Mesenchymal stem cell (in vitro differentiated cells and primary cell): ENCODE measurements at regions not wholly inside any gene's neighbourhood (a gene's known extent, or its start where the extent isn't known, plus 50 kb on each side); places are given as distances from the start of the nearest gene placed in this dataset.

ENCODE experiments used
- DNase-seq: peaks from one replicate; pipeline ENCODE4 v3.0.0-alpha.2; 2013
- H2AFZ ChIP-seq: one replicate; pipeline ENCODE4 v1.6.1; 2013; ENCODE audit warnings: low read depth, mild to moderate bottlenecking, control low read depth, inconsistent platforms, low read length, moderate library complexity
- H2AK5ac ChIP-seq: 2 replicates; pipeline ENCODE4 v1.6.1; 2013; ENCODE audit warnings: low read length, moderate library complexity, mild to moderate bottlenecking, inconsistent platforms; ENCODE audit not compliant: severe bottlenecking
- H2BK120ac ChIP-seq: one replicate; pipeline ENCODE4 v1.6.1; 2013; ENCODE audit warnings: low read depth, mild to moderate bottlenecking, inconsistent platforms, low read length, moderate library complexity
- H2BK12ac ChIP-seq, 2 experiments: one replicate each; pipeline ENCODE4 v1.6.1; 2013; ENCODE audit warnings: inconsistent platforms in 2 of 2, low read length in 2 of 2, mild to moderate bottlenecking in 2 of 2, moderate library complexity in 2 of 2, control low read depth in 1 of 2
- H2BK15ac ChIP-seq: one replicate; pipeline ENCODE4 v1.6.1; 2013; ENCODE audit warnings: mild to moderate bottlenecking, low read depth, inconsistent platforms; ENCODE audit not compliant: poor library complexity, severe bottlenecking
- H2BK5ac ChIP-seq: 2 replicates; pipeline ENCODE4 v1.6.1; 2013; ENCODE audit warnings: low read depth, mild to moderate bottlenecking, low read length, control low read depth, inconsistent platforms; ENCODE audit not compliant: poor library complexity, severe bottlenecking
- H3K14ac ChIP-seq, 2 experiments: one replicate each; pipeline ENCODE4 v1.6.1; 2013; ENCODE audit warnings: inconsistent platforms in 2 of 2, low read length in 2 of 2, control low read depth in 1 of 2, mild to moderate bottlenecking in 1 of 2, moderate library complexity in 1 of 2
- H3K18ac ChIP-seq, 2 experiments: one replicate each; pipeline ENCODE4 v1.6.1; 2013; ENCODE audit warnings: inconsistent platforms in 2 of 2, low read length in 2 of 2, control low read depth in 1 of 2, low read depth in 1 of 2, mild to moderate bottlenecking in 1 of 2
- H3K23ac ChIP-seq, 2 experiments: one replicate each; pipeline ENCODE4 v1.6.1; 2013; ENCODE audit warnings: inconsistent platforms in 2 of 2, low read length in 2 of 2, mild to moderate bottlenecking in 2 of 2, moderate library complexity in 2 of 2, control low read depth in 1 of 2
- H3K27ac ChIP-seq: 2 replicates; pipeline ENCODE4 v1.5.1; 2013; ENCODE audit warnings: mild to moderate bottlenecking, moderate library complexity, low read length, control low read depth, inconsistent platforms; ENCODE audit not compliant: poor library complexity, severe bottlenecking
- H3K27me3 ChIP-seq, 2 experiments: 2 replicates each; pipeline versions ENCODE4 v1.6.1 to v1.7.0; 2013; ENCODE audit warnings: low read length in 2 of 2, mild to moderate bottlenecking in 2 of 2, moderate library complexity in 2 of 2, control low read depth in 1 of 2, inconsistent platforms in 1 of 2; ENCODE audit not compliant: control insufficient read depth in 1 of 2, insufficient read depth in 1 of 2
- H3K36me3 ChIP-seq, 2 experiments: 2 replicates each; pipeline versions ENCODE4 v1.6.1 to v1.7.0; 2013; ENCODE audit warnings: low read length in 2 of 2, control low read depth in 1 of 2, inconsistent platforms in 1 of 2, low read depth in 1 of 2, mild to moderate bottlenecking in 1 of 2; ENCODE audit not compliant: insufficient read depth in 2 of 2, control insufficient read depth in 1 of 2
- H3K4ac ChIP-seq, 2 experiments: one replicate each; pipeline ENCODE4 v1.6.1; 2013; ENCODE audit warnings: inconsistent platforms in 2 of 2, low read length in 2 of 2, mild to moderate bottlenecking in 2 of 2, moderate library complexity in 2 of 2, control low read depth in 1 of 2, low read depth in 1 of 2
- H3K4me1 ChIP-seq: 2 replicates; pipeline ENCODE4 v1.6.1; 2013; ENCODE audit warnings: low read depth, low read length, control low read depth; ENCODE audit not compliant: control insufficient read depth, insufficient read depth
- H3K4me2 ChIP-seq: 2 replicates; pipeline ENCODE4 v1.6.1; 2013; ENCODE audit warnings: low read length, mild to moderate bottlenecking, inconsistent platforms; ENCODE audit not compliant: poor library complexity, severe bottlenecking
- H3K4me3 ChIP-seq, 2 experiments: 2 replicates each; pipeline versions ENCODE4 v1.5.1 to v1.7.0; 2013; ENCODE audit warnings: low read length in 2 of 2, mild to moderate bottlenecking in 2 of 2, control low read depth in 1 of 2, low read depth in 1 of 2; ENCODE audit not compliant: insufficient read depth in 1 of 2
- H3K79me1 ChIP-seq: replicated peaks from 2 replicates; pipeline ENCODE4 v1.6.1; 2013; ENCODE audit warnings: mild to moderate bottlenecking, control low read depth, low read length, inconsistent platforms; ENCODE audit not compliant: poor library complexity, severe bottlenecking
- H3K9ac ChIP-seq: 2 replicates; pipeline ENCODE4 v1.7.0; 2013; ENCODE audit warnings: mild to moderate bottlenecking, low read length, moderate library complexity
- H3K9me3 ChIP-seq: 2 replicates; pipeline ENCODE4 v1.7.0; 2013; ENCODE audit warnings: mild to moderate bottlenecking, low read length; ENCODE audit not compliant: control insufficient read depth
- H4K8ac ChIP-seq: one replicate; pipeline ENCODE4 v1.6.1; 2013; ENCODE audit warnings: inconsistent platforms, mild to moderate bottlenecking, low read length, moderate library complexity
- H4K91ac ChIP-seq: one replicate; pipeline ENCODE4 v1.6.1; 2013; ENCODE audit warnings: mild to moderate bottlenecking, low read length, inconsistent platforms
- WGBS: methylation state at CpG from one replicate; pipeline ENCODE4 v1.1.7; 2013; ENCODE audit warnings: mixed read lengths; 5-methylcytosine and 5-hydroxymethylcytosine counted together

DNA sequence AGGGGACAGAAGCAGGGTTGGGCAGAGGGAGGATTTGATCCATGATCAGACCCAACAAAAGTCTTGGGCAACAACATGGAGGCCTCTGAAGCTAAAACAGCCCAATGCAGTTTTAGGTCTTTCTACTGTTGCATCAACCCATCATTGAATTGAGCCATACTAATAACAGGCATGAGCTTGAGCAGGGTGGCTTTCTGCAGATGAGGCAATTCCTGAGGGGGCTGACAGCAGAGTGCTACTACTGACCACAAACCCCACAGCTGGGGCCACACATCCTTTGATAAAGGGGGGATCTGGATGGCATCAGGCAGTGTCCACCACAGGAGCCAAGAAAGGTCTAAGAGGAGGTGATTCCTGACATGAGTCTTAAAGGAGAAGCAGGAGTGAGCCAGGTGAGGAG is 517.0 kb upstream of the PPP2R3A start:
- Histone ChIP-seq H3K27ac (no peak overlapping the region), H3K4me2 (no peak overlapping the region)

DNA sequence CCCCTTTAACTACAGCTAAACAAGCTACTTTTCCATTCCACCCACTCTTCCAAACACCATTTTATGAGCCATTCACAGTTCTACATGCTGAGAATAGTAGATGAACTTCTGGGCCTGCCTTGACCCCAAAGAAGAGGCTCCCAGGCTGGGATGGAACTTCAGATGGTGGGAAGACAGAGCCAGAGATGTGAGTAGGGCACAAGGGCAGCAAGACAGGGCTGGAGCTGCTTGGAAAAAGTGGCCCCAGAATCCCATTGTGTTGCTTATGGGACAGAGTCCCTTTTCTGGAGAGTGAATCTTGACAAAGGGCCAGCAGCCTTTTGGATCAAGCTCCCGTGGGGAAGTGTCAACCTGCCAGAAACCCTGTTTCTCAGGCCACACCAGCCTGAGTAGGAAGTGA is 516.5 kb upstream of the PPP2R3A start:
- Histone ChIP-seq H3K4me3 (no peak overlapping the region), H3K79me1 (no peaks in the 10 kb centered on the region), H2BK120ac (no peak overlapping the region), H3K27me3 (peaks cover 0 to 8% of the 10 kb centered on the region in 2 experiments), H3K9ac (no peak overlapping the region), H2BK12ac (no peak overlapping the region), H3K36me3 (no peaks in the 10 kb centered on the region), H3K9me3 (no peaks in the 10 kb centered on the region), H3K23ac (no peak overlapping the region), H4K8ac (no peak overlapping the region), H2AK5ac (no peak overlapping the region), H3K4me2 (no peak overlapping the region), H3K4me1 (no peaks in the 10 kb centered on the region), H3K27ac (no peak overlapping the region), H3K14ac (no peak overlapping the region), H3K18ac (no peak overlapping the region), H3K4ac (no peak overlapping the region), H4K91ac (no peak overlapping the region), H2AFZ (no peak overlapping the region), H2BK15ac (no peak overlapping the region), H2BK5ac (no peak overlapping the region)
- WGBS: 67% methylated on average over 1 of the region's 1 CpG
- no peak for DNase-seq

More for the DNA sequence above, 517.0 kb upstream of the PPP2R3A start:
- Histone ChIP-seq H3K4ac (no peak overlapping the region), H2AFZ (no peak overlapping the region), H2BK12ac (no peak overlapping the region), H3K14ac (no peak overlapping the region), H3K9me3 (no peaks in the 10 kb centered on the region), H3K9ac (no peak overlapping the region), H4K8ac (no peak overlapping the region), H2BK15ac (no peak overlapping the region), H2BK5ac (no peak overlapping the region), H4K91ac (no peak overlapping the region), H3K4me1 (no peaks in the 10 kb centered on the region), H2BK120ac (no peak overlapping the region), H3K4me3 (no peak overlapping the region), H3K79me1 (no peaks in the 10 kb centered on the region), H3K23ac (no peak overlapping the region), H3K27me3 (peaks cover 0 to 4% of the 10 kb centered on the region in 2 experiments), H2AK5ac (no peak overlapping the region), H3K36me3 (no peaks in the 10 kb centered on the region), H3K18ac (no peak overlapping the region)
- DNase-seq: no peak

DNA sequence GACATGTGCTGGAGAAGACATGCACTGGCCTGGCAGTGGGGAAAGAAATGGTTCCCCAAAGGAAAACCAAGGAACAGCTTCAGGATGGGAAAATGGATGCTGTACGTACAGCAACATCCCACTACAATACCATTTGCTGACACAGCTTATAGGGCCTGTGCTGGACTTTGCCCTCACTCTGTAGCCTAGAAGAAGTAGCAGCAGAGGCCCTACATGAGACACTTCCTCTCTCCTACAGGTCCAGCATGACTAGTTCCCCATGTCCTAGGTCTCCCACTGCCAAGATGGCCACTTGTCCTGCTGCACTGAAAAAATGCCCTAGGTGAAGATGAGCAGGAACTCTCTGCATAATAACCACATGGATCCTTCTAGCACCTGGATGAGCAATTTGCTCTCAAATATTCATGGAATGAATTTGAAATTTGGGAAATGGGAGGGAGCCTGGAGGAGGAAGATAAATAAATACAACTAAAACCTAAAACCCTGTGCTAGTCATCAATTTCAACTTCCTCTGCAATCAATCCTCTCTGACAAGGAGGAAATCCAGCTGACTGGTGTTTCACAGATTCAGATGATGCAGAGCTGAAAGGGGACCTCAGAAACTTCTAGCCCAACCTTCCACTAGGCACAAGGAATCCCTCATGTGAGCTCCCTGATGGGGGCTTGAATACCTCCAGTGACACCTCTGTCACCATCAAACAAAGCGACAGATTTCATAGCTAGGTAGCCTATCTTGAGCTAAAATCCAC is 514.3 kb upstream of the PPP2R3A start:
- DNase-seq: no peak
- Histone ChIP-seq H3K9me3 (no peaks in the 10 kb centered on the region), H3K4me1 (no peaks in the 10 kb centered on the region), H3K27me3 (peaks cover 3 to 9% of the 10 kb centered on the region in 2 experiments), H2BK15ac (no peak overlapping the region), H3K79me1 (no peaks in the 10 kb centered on the region), H3K27ac (no peak overlapping the region), H3K14ac (no peak overlapping the region), H3K36me3 (no peaks in the 10 kb centered on the region), H4K91ac (no peak overlapping the region), H3K4me3 (no peak overlapping the region), H2AFZ (no peak overlapping the region), H3K9ac (no peak overlapping the region), H3K18ac (no peak overlapping the region), H2BK5ac (no peak overlapping the region), H2BK12ac (no peak overlapping the region), H3K4ac (no peak overlapping the region), H2BK120ac (no peak overlapping the region), H3K4me2 (no peak overlapping the region), H3K23ac (no peak overlapping the region), H4K8ac (no peak overlapping the region), H2AK5ac (no peak overlapping the region)
- 87% methylated on average over 2 of the region's 2 CpGs for WGBS

DNA sequence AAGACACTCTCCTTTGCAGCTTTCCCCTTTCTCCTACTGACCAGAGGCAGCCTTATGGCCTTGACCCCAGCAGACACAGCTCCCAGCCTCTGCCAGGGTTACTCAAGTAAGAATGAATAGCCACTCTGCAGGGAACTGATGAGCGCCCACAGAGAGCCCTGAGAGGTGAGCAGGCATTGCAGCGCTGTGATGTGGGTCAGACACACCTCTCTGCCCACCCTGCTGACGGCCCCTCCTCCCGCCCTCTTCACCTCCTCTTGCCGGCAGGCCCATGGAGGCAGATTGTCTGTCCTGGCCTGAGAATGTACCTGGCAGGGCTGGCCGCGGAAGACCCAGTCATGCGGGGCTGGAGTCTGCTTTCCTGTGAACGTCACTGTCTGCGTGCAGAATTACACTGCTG is 512.6 kb upstream of the PPP2R3A start:
- no peak overlapping the region for H3K9ac ChIP-seq
- no peaks in the 10 kb centered on the region for H3K4me1 ChIP-seq
- no peak overlapping the region for H2BK120ac ChIP-seq
- no peak overlapping the region for H3K14ac ChIP-seq
- no peaks in the 10 kb centered on the region for H3K79me1 ChIP-seq
- H3K4me3 ChIP-seq: no peak overlapping the region
- 59% methylated on average over 10 of the region's 10 CpGs for WGBS
- H3K27me3 ChIP-seq: peaks cover 6 to 13% of the 10 kb centered on the region in 2 experiments
- no peak overlapping the region for H3K18ac ChIP-seq
- H3K9me3 ChIP-seq: no peaks in the 10 kb centered on the region
- H3K4ac ChIP-seq: no peak overlapping the region
- H4K8ac ChIP-seq: no peak overlapping the region
- no peak overlapping the region for H2AFZ ChIP-seq
- no peak overlapping the region for H3K4me2 ChIP-seq
- H2AK5ac ChIP-seq: no peak overlapping the region
- H2BK12ac ChIP-seq: no peak overlapping the region
- H3K36me3 ChIP-seq: no peaks in the 10 kb centered on the region
- H3K27ac ChIP-seq: no peak overlapping the region
- no peak overlapping the region for H3K23ac ChIP-seq
- no peak overlapping the region for H4K91ac ChIP-seq
- H2BK5ac ChIP-seq: no peak overlapping the region
- H2BK15ac ChIP-seq: no peak overlapping the region
- no peak for DNase-seq
